ENCODE measurements at regions not wholly inside any gene's neighbourhood (a gene's known extent, or its start where the extent isn't known, plus 50 kb on each side); places are given as distances from the start of the nearest gene placed in this dataset.

DNA sequence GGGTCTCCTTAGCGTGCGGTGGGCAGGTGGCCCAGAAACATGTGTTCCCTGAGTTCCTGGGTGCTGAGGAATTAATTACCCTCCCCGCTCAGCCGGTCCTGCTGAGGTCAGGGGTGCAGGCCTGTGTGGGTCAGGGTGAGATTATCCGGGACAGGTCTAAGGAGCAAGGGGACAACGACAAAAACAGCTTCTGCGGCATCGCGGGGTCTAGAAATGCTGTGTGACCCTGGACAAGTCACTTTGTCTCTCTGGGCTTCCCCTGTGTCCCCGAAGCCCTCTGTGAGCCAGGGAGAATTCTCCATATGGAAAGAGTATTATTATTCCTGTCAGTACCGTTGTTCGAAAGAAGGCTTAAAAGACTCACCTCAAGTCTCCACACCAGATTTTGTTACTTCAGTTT is 186.1 kb downstream of the MN1 start:
- TF ChIP-seq, protein P1, sequence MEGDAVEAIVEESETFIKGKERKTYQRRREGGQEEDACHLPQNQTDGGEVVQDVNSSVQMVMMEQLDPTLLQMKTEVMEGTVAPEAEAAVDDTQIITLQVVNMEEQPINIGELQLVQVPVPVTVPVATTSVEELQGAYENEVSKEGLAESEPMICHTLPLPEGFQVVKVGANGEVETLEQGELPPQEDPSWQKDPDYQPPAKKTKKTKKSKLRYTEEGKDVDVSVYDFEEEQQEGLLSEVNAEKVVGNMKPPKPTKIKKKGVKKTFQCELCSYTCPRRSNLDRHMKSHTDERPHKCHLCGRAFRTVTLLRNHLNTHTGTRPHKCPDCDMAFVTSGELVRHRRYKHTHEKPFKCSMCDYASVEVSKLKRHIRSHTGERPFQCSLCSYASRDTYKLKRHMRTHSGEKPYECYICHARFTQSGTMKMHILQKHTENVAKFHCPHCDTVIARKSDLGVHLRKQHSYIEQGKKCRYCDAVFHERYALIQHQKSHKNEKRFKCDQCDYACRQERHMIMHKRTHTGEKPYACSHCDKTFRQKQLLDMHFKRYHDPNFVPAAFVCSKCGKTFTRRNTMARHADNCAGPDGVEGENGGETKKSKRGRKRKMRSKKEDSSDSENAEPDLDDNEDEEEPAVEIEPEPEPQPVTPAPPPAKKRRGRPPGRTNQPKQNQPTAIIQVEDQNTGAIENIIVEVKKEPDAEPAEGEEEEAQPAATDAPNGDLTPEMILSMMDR (IDR thresholded peaks at IDR 0.05): no peak
- TF ChIP-seq POLR2A (IDR thresholded peaks at IDR 0.05): no peak
- no peak for TF ChIP-seq POLR2AphosphoS5 (IDR thresholded peaks at IDR 0.05)
- TF ChIP-seq EP300 (IDR thresholded peaks at IDR 0.05): no peak

Measured in suprapubic skin (tissue), 4 donors.